Activated T-helper 2 cell treated with anti-CD3 and anti-CD28 coated beads, Interferon-gamma antibody, Interleukin-2, Interleukin-4, amounts not matched to agents 10 μg/mL and 5 μg/mL and 100 μg/mL, durations not matched to agents 14 hours and 24 hours and 36 hours (primary cell): ENCODE measurements at regions not wholly inside any gene's neighbourhood (a gene's known extent, or its start where the extent isn't known, plus 50 kb on each side); places are given as distances from the start of the nearest gene placed in this dataset.
"Not testable (repeated sequence)": the region's sequence is repeated elsewhere in the genome, so short reads cannot be mapped to it uniquely, and the experiment has no call there.

Experiments
- DNase-seq: peaks from one replicate; pipeline ENCODE4 v3.0.0; 2021; ENCODE audit warnings: low spot score
- H3K27ac Mint-ChIP-seq: one replicate; pipeline ENCODE4 v1.8.0; 2021; ENCODE audit warnings: mixed read lengths
- H3K27me3 Mint-ChIP-seq: one replicate; pipeline ENCODE4 v1.8.0; 2021; ENCODE audit warnings: low read depth, mixed read lengths
- H3K36me3 Mint-ChIP-seq: one replicate; pipeline ENCODE4 v1.8.0; 2021; ENCODE audit warnings: low read depth, mixed read lengths
- H3K4me1 Mint-ChIP-seq: one replicate; pipeline ENCODE4 v1.8.0; 2021; ENCODE audit warnings: low read depth, mixed read lengths
- H3K4me3 Mint-ChIP-seq: one replicate; pipeline ENCODE4 v1.8.0; 2021; ENCODE audit warnings: low read depth, mild to moderate bottlenecking, moderate library complexity, mixed read lengths
- H3K9me3 Mint-ChIP-seq: one replicate; pipeline ENCODE4 v1.8.0; 2021; ENCODE audit warnings: mixed read lengths
- intact Hi-C: fragments of 100-400 bp; cut with micrococcal nuclease; formaldehyde crosslinking; loops from one replicate; pipeline ENCODE4 v1.15.1; 2023

DNA sequence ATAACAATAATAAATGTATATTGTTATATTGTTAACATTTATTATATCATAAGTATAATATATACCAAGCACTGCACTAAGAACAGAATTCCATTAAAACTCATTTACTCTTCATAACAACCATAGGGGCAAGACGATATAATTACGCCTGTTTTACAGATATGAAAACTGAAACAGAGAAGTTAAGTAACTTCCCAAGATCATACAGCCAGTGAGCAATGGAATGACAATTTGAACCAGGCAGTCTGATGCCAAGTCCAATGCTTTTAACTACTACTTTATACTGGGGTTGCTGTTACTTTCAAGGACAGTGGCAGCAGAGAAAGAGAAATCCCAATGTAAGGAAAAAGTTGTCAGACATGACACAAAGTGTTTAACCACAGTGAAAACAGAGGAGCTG lies 338.8 kb upstream of the ID2 start:
- peaks cover 10% of the 10 kb centered on the region for H3K4me1 Mint-ChIP-seq
- H3K4me3 Mint-ChIP-seq = no peak overlapping the region
- H3K36me3 Mint-ChIP-seq = peaks cover 3% of the 10 kb centered on the region
- DNase-seq = no peak
- peaks cover 6% of the 10 kb centered on the region for H3K27me3 Mint-ChIP-seq
- H3K9me3 Mint-ChIP-seq = peaks cover 8% of the 10 kb centered on the region
- H3K27ac Mint-ChIP-seq = no peak overlapping the region
- intact Hi-C loops = no loop called here

- H3K27me3 Mint-ChIP-seq = peaks cover 6% of the 10 kb centered on the region
- no peak for DNase-seq
- H3K9me3 Mint-ChIP-seq = peaks cover 8% of the 10 kb centered on the region
- peaks cover 3% of the 10 kb centered on the region for H3K36me3 Mint-ChIP-seq
- H3K27ac Mint-ChIP-seq = no peak overlapping the region
- H3K4me1 Mint-ChIP-seq = peaks cover 10% of the 10 kb centered on the region
- H3K4me3 Mint-ChIP-seq = no peak overlapping the region
- intact Hi-C loops = no loop called here
Measured at GRCh38 chr2:8344144-8345097, 337.4 kb upstream of the ID2 start.

GRCh38 chr2:8345200-8345599 lies 336.7 kb upstream of the ID2 start:
- DNase-seq = no peak
- Mint-ChIP-seq H3K27me3 (peaks cover 6% of the 10 kb centered on the region), H3K36me3 (peaks cover 3% of the 10 kb centered on the region), H3K4me3 (no peak overlapping the region), H3K4me1 (peaks cover 10% of the 10 kb centered on the region), H3K27ac (no peak overlapping the region), H3K9me3 (peaks cover 8% of the 10 kb centered on the region)
- intact Hi-C loops = no loop called here

- no peak for DNase-seq
- intact Hi-C loops = no loop called here
- Mint-ChIP-seq H3K9me3 (peaks cover 3% of the 10 kb centered on the region), H3K27me3 (peaks cover 5% of the 10 kb centered on the region), H3K4me1 (peaks cover 8% of the 10 kb centered on the region), H3K27ac (no peak overlapping the region), H3K4me3 (no peak overlapping the region), H3K36me3 (no peaks in the 10 kb centered on the region)
Measured at GRCh38 chr2:8346208-8346607, 335.6 kb upstream of the ID2 start.

GRCh38 chr2:8346706-8347430 lies 335.0 kb upstream of the ID2 start:
- no peaks in the 10 kb centered on the region for H3K36me3 Mint-ChIP-seq
- intact Hi-C loops = no loop called here
- no peak for DNase-seq
- peaks cover 5% of the 10 kb centered on the region for H3K27me3 Mint-ChIP-seq
- H3K27ac Mint-ChIP-seq = no peak overlapping the region
- H3K4me1 Mint-ChIP-seq = peaks cover 8% of the 10 kb centered on the region
- H3K4me3 Mint-ChIP-seq = no peak overlapping the region
- H3K9me3 Mint-ChIP-seq = no peaks in the 10 kb centered on the region

DNA sequence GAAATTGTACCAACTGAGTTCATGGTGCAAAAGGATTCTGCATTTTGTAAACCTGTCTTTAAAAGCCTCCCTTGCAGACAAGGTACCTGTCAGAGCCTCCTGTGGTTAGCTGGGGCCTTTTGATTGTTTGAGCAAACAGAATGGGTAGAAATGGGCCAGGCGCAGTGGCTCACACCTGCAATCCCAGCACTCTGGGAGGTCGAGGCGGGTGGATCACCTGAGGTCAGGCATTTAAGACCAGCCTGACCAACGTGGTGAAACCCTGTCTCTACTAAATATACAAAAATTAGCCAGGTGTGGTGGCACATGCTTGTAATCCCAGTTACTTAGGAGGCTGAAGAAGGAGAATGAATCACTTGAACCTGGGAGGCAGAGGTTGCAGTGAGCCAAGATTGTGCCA lies 332.9 kb upstream of the ID2 start:
- intact Hi-C loops = not testable (repeated sequence)

GRCh38 chr2:8352296-8352695 lies 329.6 kb upstream of the ID2 start:
- no peak overlapping the region for H3K27ac Mint-ChIP-seq
- no peak for DNase-seq
- H3K4me1 Mint-ChIP-seq = no peaks in the 10 kb centered on the region
- intact Hi-C loops = no loop called here
- peaks cover 21% of the 10 kb centered on the region for H3K27me3 Mint-ChIP-seq
- H3K4me3 Mint-ChIP-seq = no peak overlapping the region
- peaks cover 3% of the 10 kb centered on the region for H3K36me3 Mint-ChIP-seq
- peaks cover 7% of the 10 kb centered on the region for H3K9me3 Mint-ChIP-seq

More for the DNA sequence above, 332.9 kb upstream of the ID2 start:
- H3K4me3 Mint-ChIP-seq, DNase-seq, H3K36me3 Mint-ChIP-seq, H3K27ac Mint-ChIP-seq, H3K9me3 Mint-ChIP-seq, H3K4me1 Mint-ChIP-seq: not testable (repeated sequence)
- H3K27me3 Mint-ChIP-seq = peaks cover 11% of the 10 kb centered on the region

GRCh38 chr2:8352989-8353388 lies 328.9 kb upstream of the ID2 start:
- H3K27me3 Mint-ChIP-seq = peaks cover 21% of the 10 kb centered on the region

DNA sequence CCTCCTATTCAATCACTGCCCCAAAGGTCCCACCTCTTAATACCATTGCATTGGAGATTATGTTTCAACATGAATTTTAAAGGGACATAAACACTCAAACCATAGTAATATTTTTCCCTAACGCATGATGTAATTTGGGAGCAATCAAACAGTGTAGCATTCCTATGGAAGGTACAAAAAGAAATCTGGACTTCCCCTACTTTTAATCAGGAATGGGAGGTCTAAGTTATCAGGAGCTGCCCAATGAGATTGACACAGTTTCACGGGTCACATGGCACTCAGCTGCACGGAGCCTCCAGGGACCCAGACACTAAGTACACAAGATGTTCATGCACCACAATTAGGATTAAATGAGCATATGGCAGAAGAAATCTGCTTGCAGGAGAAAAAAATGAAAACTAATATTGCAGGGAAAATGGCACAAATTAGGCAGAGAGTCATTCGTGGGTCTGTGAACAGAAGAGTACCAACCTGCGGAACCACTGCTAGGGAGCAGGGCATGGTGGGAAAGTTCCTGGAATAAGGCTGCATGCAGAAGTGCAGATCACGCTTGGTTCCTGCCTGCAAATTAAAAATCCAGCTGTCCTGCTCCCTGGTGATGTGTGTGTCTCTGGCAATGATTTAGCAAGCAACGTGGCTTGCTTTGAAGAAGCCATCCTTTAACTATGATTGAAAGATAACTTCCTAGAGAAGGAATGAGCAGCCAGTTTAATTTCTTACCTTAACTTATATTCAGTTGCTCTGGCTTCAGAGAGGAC lies 326.6 kb upstream of the ID2 start:
- DNase-seq = no peak
- no peaks in the 10 kb centered on the region for H3K4me1 Mint-ChIP-seq
- intact Hi-C loops = no loop called here
- H3K36me3 Mint-ChIP-seq = peaks cover 3% of the 10 kb centered on the region
- peaks cover 24% of the 10 kb centered on the region for H3K27me3 Mint-ChIP-seq
- no peak overlapping the region for H3K4me3 Mint-ChIP-seq
- H3K9me3 Mint-ChIP-seq = peaks cover 7% of the 10 kb centered on the region
- H3K27ac Mint-ChIP-seq = no peak overlapping the region

More at GRCh38 chr2:8352989-8353388, 328.9 kb upstream of the ID2 start:
- intact Hi-C loops = no loop called here
- Mint-ChIP-seq H3K9me3 (peaks cover 7% of the 10 kb centered on the region), H3K4me1 (no peaks in the 10 kb centered on the region), H3K36me3 (peaks cover 3% of the 10 kb centered on the region), H3K4me3 (no peak overlapping the region), H3K27ac (no peak overlapping the region)
- no peak for DNase-seq

DNA sequence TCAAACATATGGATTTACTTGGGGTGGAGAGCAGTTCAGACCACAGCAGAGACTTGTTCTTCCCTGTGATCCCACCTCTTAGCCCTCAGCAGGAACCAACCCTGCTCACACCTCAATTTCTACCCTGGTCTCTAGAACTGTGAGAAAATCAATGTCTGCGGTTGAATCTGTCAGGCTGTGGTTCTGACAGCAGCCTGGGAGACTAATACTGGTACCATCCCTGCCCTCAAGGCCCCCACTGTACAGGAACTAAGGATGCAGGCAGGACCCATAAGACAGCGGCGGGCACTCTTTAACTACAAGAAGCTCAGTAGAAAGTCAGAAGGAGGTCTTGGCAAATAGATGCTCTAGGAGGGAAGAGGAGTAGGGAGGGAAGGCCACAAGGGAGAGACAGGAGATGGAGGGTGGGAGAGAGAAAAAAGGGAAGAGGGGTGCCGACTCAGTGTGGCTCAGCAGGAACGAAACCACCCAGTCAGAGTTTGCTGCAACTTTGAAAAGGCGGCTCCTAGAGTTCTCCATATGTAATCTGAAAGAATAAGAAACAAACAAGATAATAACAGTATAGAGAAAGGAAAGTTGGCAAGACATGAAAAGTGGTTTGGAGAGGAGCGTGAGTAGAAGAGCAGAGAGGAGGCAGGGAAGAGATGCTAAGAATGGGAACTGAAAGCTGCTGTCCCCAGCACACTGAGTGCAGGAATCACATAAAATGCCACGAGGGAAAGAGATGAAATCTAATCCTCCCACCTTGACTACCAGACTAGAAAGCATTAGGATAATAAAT lies 323.9 kb upstream of the ID2 start:
- Mint-ChIP-seq H3K36me3 (peaks cover 3% of the 10 kb centered on the region), H3K27ac (no peak overlapping the region), H3K4me1 (no peaks in the 10 kb centered on the region), H3K9me3 (peaks cover 7% of the 10 kb centered on the region), H3K27me3 (peaks cover 21% of the 10 kb centered on the region), H3K4me3 (no peak overlapping the region)
- no peak for DNase-seq
- intact Hi-C loops = no loop called here

GRCh38 chr2:8361930-8362329 lies 319.9 kb upstream of the ID2 start:
- Mint-ChIP-seq H3K27ac (no peak overlapping the region), H3K4me3 (no peak overlapping the region), H3K36me3 (no peaks in the 10 kb centered on the region), H3K4me1 (no peaks in the 10 kb centered on the region), H3K27me3 (peaks cover 14% of the 10 kb centered on the region), H3K9me3 (no peaks in the 10 kb centered on the region)
- DNase-seq = no peak
- intact Hi-C loops = no loop called here

GRCh38 chr2:8363161-8363560 lies 318.7 kb upstream of the ID2 start:
- no peak overlapping the region for H3K27ac Mint-ChIP-seq
- intact Hi-C loops = no loop called here
- H3K4me3 Mint-ChIP-seq = no peak overlapping the region

More at GRCh38 chr2:8363161-8363560, 318.7 kb upstream of the ID2 start:
- DNase-seq = no peak
- Mint-ChIP-seq H3K36me3 (no peaks in the 10 kb centered on the region), H3K9me3 (no peaks in the 10 kb centered on the region), H3K4me1 (no peaks in the 10 kb centered on the region), H3K27me3 (peaks cover 12% of the 10 kb centered on the region)
